Muscle of arm (tissue), 1 donor: ENCODE measurements at regions not wholly inside any gene's neighbourhood (a gene's known extent, or its start where the extent isn't known, plus 50 kb on each side); places are given as distances from the start of the nearest gene placed in this dataset.
"Not testable (repeated sequence)": the region's sequence is repeated elsewhere in the genome, so short reads cannot be mapped to it uniquely, and the experiment has no call there.

Source experiments
- DNase-seq: peaks from one replicate; pipeline ENCODE4 v3.0.0-alpha.2; 2013

DNA sequence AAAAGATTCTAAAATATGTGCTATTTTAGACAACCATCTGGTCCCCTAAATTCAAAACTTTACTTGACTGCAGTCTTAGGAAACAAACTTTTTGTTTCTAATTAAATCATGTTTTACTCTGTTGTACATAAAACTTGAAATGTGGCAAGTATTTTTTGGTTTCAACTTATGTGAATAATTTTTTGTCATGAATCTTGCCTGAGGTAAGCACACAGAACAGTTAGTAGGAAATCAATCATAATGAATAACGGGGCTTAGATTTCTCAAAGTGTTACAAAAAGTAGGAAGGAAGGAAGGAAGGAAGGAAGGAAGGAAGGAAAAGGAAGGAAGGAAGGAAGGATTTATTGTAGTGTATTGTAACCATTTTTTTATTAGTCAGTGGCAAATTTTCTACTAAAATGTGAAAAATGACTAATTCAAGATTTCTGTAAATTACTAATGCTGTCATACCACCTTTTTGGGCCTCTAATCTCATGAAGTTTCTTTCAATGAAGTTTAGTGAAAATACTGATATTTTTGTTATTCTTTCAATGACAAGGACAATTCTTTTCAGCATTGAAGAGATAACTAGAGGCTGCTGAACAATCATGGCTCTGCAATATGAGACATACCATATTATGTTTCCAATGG is 1689.2 kb downstream of the OTOL1 start:
- DNase-seq = no peak

DNA sequence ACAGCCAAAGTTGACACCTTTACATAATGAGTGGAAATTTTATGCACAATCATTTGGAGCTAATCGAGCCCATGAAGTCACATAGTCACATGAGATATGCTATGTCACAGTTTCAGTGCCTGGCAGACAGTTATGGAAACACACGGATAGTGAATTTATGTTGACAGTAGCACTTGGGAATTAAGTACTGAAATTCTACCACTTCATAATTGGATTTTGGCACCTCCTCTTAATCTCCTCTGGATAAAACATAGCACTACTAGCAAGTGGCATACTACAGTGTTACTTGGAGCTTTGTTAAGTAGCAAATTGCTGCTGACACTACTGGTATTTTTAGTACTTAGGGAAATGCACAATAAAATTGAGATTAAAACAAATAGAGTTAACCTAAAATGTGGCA is 1679.4 kb downstream of the OTOL1 start:
- no peak for DNase-seq

DNA sequence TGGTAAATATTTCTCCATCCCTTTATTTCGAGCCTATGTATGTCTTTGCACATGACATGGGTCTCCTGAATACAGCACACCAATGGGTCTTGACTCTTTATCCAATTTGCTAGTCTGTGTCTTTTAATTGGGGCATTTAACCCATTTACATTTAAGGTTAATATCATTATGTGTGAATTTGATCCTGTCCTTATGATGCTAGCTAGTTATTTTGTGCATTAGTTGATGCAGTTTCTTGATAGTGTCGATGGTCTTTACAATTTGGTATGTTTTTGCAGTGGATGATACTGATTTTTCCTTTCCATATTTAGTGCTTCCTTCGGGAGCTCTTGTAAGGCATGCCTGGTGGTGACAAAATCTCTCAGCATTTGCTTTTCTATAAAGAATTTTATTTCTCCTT is 1675.9 kb downstream of the OTOL1 start:
- DNase-seq = not testable (repeated sequence)

DNA sequence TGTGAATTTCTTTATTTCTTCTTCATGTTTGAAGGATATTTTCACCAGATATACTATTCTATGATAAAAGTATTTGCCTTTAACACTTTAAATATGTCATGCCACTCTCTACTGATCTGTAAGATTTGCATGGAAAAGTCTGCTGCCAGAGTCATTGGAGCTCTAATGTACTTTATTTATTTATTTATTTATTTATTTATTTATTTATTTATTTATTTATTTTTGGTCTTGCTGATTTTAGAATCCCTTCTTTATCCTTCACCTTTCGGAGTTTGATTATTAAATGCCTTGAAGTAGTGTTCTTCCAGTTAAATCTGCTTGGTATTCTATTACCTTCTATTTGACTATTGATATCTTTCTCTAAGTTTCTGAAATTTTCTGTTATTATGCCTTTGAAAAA is 1669.6 kb downstream of the OTOL1 start:
- no peak for DNase-seq

DNA sequence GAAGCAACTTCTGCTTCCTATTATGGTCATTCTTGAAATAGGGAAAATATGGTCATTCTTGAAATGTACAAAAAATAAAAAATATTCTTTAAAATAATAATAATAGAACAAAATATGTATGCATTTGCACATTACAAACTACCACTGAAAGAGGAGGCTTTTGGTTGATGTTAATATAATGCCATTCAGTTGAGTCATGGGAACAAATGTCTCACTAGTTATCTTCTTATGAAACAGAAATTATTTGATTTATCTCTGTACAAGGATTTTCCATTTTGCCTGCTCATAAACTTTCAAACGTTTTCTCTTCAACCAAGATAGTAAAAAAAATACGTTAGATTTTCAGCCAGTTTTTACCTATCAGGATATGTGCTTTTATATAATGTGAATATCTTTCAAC is 1662.7 kb downstream of the OTOL1 start:
- DNase-seq = no peak

DNA sequence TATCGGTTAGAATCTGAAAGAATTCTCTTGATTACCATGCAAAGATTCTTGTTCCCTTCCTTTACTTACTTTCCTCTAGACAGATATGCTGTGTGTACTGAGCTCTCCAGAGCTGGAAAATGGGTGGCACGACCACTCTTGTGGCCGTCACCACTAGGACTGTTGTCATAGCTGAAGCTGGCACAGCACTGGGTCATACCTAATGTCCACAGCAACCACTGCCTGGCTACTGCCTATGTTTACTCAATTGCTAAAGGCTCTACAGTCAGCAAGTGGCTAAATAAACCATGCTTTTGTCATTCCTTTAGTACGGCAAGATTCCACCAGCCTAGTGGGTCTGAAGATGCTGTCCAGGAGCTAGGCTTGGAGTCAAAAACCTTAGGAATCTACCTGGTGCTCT is 1643.0 kb downstream of the OTOL1 start:
- DNase-seq = no peak

DNA sequence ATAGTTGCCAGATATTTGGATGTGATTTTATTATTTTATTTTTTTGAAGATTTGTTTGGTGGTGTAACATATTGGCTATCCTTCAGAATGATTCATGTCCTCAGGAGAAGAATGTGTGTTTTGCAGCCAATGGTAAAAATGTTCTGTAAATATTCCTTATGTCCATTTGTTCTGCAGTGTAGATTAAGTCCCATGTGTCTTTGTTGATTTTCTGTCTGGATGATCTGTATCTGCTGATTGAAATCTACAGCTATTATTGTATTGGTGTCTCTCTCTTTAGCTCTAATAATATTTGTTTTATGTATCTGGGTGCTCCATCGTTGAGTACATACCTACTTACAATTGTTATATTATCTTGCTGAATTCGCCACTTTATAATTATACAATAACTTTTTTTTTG is 1641.7 kb downstream of the OTOL1 start:
- peak; percentile 1 for DNase-seq

DNA sequence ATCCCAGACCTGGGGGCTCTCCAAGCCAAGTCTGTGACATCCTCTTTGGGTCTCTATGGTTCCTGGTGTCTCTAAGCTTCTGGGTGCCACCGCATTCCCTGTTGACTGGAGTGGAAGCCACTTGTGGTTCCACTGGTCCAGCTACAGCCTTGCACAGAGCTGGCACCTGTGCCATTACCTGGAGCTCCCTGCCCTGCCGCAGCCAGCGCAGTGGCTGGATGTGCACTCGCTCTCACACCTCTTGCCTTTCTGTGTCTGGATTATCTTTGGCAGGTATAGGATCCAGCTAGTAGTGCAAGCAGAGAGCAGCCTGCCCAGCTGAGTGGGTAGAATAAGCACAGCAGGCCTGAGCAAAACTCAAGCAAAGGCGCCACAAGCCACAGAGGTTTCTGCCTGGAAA is 1635.5 kb downstream of the OTOL1 start:
- no peak for DNase-seq

DNA sequence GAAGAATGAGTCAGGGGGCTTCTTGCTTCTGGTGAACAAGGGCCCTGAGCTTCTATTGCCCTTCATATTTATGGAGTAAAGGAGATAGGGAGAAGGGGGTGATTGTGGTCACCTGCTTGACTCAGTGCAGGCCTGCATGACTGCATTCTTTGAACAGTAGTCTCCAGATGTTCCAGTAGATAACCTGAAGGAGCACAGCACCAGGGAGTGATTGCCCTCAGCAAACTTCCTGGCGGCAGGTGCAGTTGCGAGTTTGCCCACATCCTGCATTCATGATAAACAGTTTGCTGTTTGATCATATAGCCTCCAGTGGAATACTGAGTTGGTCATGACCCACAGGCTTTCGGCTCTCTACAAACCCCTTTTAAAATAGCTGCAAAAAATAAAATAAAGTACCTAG is 1632.7 kb downstream of the OTOL1 start:
- DNase-seq = no peak

DNA sequence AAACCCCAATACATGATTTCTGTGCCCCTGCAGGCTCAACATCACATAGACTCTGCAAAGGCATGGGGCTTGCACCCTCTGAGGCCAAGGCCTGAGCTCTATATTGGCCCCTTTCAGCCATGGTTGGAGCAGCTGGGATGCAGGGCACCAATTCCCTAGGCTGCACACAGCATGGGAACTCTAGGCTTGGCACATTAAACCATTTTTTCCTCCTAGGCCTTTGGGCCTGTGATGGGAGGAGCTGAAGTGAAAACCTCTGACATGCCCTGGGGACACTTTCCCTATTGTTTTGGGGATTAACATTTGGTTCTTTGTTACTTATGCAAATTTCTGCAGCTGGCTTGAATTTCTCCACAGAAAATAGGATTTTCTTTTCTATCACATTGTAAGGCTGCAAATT is 1629.5 kb downstream of the OTOL1 start:
- no peak for DNase-seq
